H9 (cell line): ENCODE measurements at regions not wholly inside any gene's neighbourhood (a gene's known extent, or its start where the extent isn't known, plus 50 kb on each side); places are given as distances from the start of the nearest gene placed in this dataset.

Experiments
- DNase-seq: peaks from one replicate; pipeline ENCODE4 v3.0.0-alpha.2; 2017
- H2AFZ ChIP-seq: one replicate; pipeline ENCODE4 v1.6.1; 2013; ENCODE audit warnings: mild to moderate bottlenecking, low read length, control low read depth, moderate library complexity
- H2AK5ac ChIP-seq: 2 replicates; pipeline ENCODE4 v1.6.1; 2013; ENCODE audit warnings: low read length, control low read depth, mixed read lengths; ENCODE audit not compliant: insufficient read length
- H2BK120ac ChIP-seq: one replicate; pipeline ENCODE4 v1.6.1; 2013; ENCODE audit warnings: low read depth, mild to moderate bottlenecking, low read length, control low read depth, inconsistent platforms; ENCODE audit not compliant: poor library complexity, severe bottlenecking
- H2BK12ac ChIP-seq: 2 replicates; pipeline ENCODE4 v1.6.1; 2013; ENCODE audit warnings: low read length, control low read depth, mixed read lengths, low read depth; ENCODE audit not compliant: insufficient read length
- H2BK15ac ChIP-seq: 2 replicates; pipeline ENCODE4 v1.6.1; 2013; ENCODE audit warnings: low read depth, low read length, control low read depth
- H2BK20ac ChIP-seq: one replicate; pipeline ENCODE4 v1.6.1; 2013; ENCODE audit warnings: low read depth, mild to moderate bottlenecking, low read length, control low read depth, inconsistent platforms; ENCODE audit not compliant: poor library complexity, severe bottlenecking
- H2BK5ac ChIP-seq: 2 replicates; pipeline ENCODE4 v1.6.1; 2013; ENCODE audit warnings: low read length, control low read depth, mixed read lengths; ENCODE audit not compliant: insufficient read length
- H3K14ac ChIP-seq: 2 replicates; pipeline ENCODE4 v1.6.1; 2013; ENCODE audit warnings: low read length, control low read depth; ENCODE audit not compliant: insufficient read depth
- H3K18ac ChIP-seq: 2 replicates; pipeline ENCODE4 v1.6.1; 2013; ENCODE audit warnings: low read depth, mild to moderate bottlenecking, mixed read lengths, low read length, control low read depth; ENCODE audit not compliant: insufficient read length
- H3K23ac ChIP-seq: 2 replicates; pipeline ENCODE4 v1.6.1; 2013; ENCODE audit warnings: low read length, control low read depth, mixed read lengths, low read depth; ENCODE audit not compliant: insufficient read length
- H3K23me2 ChIP-seq: 2 replicates; pipeline ENCODE4 v1.6.1; 2013; ENCODE audit warnings: low read depth, mild to moderate bottlenecking, mixed read lengths, low read length, control low read depth; ENCODE audit not compliant: insufficient read length, poor library complexity, severe bottlenecking
- H3K27ac ChIP-seq: 2 replicates; pipeline ENCODE4 v1.5.1; 2013; ENCODE audit warnings: low read length, control low read depth, mixed read lengths, low read depth; ENCODE audit not compliant: insufficient read length
- H3K27me3 ChIP-seq: 2 replicates; pipeline ENCODE4 v1.6.1; 2013; ENCODE audit warnings: low read length, control low read depth, inconsistent platforms; ENCODE audit not compliant: insufficient read depth
- H3K4ac ChIP-seq: 2 replicates; pipeline ENCODE4 v1.6.1; 2013; ENCODE audit warnings: low read depth, mild to moderate bottlenecking, control low read depth, inconsistent platforms, low read length, moderate library complexity
- H3K4me1 ChIP-seq: 2 replicates; pipeline ENCODE4 v1.6.1; 2013; ENCODE audit warnings: low read length, control low read depth, inconsistent platforms; ENCODE audit not compliant: insufficient read depth
- H3K4me2 ChIP-seq: 2 replicates; pipeline ENCODE4 v1.6.1; 2013; ENCODE audit warnings: low read length, control low read depth, mixed read lengths; ENCODE audit not compliant: insufficient read length, insufficient read depth
- H3K56ac ChIP-seq: 2 replicates; pipeline ENCODE4 v1.6.1; 2013; ENCODE audit warnings: low read depth, mild to moderate bottlenecking, mixed read lengths, low read length, control low read depth; ENCODE audit not compliant: insufficient read length
- H3K79me1 ChIP-seq: 2 replicates; pipeline ENCODE4 v1.6.1; 2013; ENCODE audit warnings: low read depth, mild to moderate bottlenecking, moderate library complexity, low read length, control low read depth, inconsistent platforms; ENCODE audit not compliant: insufficient read depth, poor library complexity, severe bottlenecking
- H3K79me2 ChIP-seq: 2 replicates; pipeline ENCODE4 v1.6.1; 2013; ENCODE audit warnings: low read length, control low read depth, inconsistent platforms; ENCODE audit not compliant: insufficient read depth
- H3K9ac ChIP-seq: 2 replicates; pipeline ENCODE4 v1.6.1; 2013; ENCODE audit warnings: low read length, control low read depth, mixed read lengths; ENCODE audit not compliant: insufficient read length; ENCODE audit errors: extremely low read depth
- H3K9me3 ChIP-seq: one replicate; pipeline ENCODE4 v1.6.1; 2013; ENCODE audit warnings: low read depth, low read length, inconsistent platforms; ENCODE audit not compliant: control insufficient read depth
- H3T11ph ChIP-seq: one replicate; pipeline ENCODE4 v1.6.1; 2013; ENCODE audit warnings: mild to moderate bottlenecking, low read length, control low read depth, inconsistent platforms
- H4K20me1 ChIP-seq: one replicate; pipeline ENCODE4 v1.6.1; 2013; ENCODE audit not compliant: control insufficient read depth, insufficient read length, insufficient read depth
- H4K5ac ChIP-seq: 2 replicates; pipeline ENCODE4 v1.6.1; 2013; ENCODE audit warnings: low read depth, mild to moderate bottlenecking, mixed read lengths, low read length, control low read depth; ENCODE audit not compliant: insufficient read length
- H4K8ac ChIP-seq: replicated peaks from 2 replicates; pipeline ENCODE4 v1.6.1; 2013; ENCODE audit warnings: low read length, control low read depth, mixed read lengths, low read depth; ENCODE audit not compliant: insufficient read length
- H4K91ac ChIP-seq: 2 replicates; pipeline ENCODE4 v1.6.1; 2013; ENCODE audit warnings: low read depth, mild to moderate bottlenecking, moderate library complexity, mixed read lengths, low read length, control low read depth; ENCODE audit not compliant: insufficient read length
- H3K27ac Mint-ChIP-seq, 3 experiments: 2 replicates in 2 of 3; 3 replicates in 1 of 3; pipeline ENCODE4 v1.8.0; 2020 to 2021; ENCODE audit warnings: mixed read lengths in 3 of 3, mild to moderate bottlenecking in 1 of 3, moderate library complexity in 1 of 3
- H3K27me3 Mint-ChIP-seq: 2 replicates; pipeline ENCODE4 v1.8.0; 2021; ENCODE audit warnings: low read depth, mild to moderate bottlenecking, moderate library complexity, mixed read lengths
- H3K36me3 Mint-ChIP-seq, 3 experiments: 2 replicates in 2 of 3; 3 replicates in 1 of 3; pipeline ENCODE4 v1.8.0; 2020 to 2021; ENCODE audit warnings: low read depth in 3 of 3, mixed read lengths in 3 of 3; ENCODE audit not compliant: insufficient read depth in 1 of 3
- H3K4me1 Mint-ChIP-seq, 2 experiments: 2 replicates each; pipeline ENCODE4 v1.8.0; 2020; ENCODE audit warnings: mixed read lengths in 2 of 2
- H3K4me3 Mint-ChIP-seq, 2 experiments: 2 replicates in 1 of 2; 3 replicates in 1 of 2; pipeline ENCODE4 v1.8.0; 2020 to 2021; ENCODE audit warnings: mild to moderate bottlenecking in 2 of 2, mixed read lengths in 2 of 2, moderate library complexity in 1 of 2
- H3K9me3 Mint-ChIP-seq, 2 experiments: 2 replicates in 1 of 2; 3 replicates in 1 of 2; pipeline ENCODE4 v1.8.0; 2020; ENCODE audit warnings: mild to moderate bottlenecking in 2 of 2, mixed read lengths in 2 of 2, moderate library complexity in 1 of 2
- CTCF ChIP-seq: fragments of 200-600 bp; sonication (generic); conservative IDR thresholded peaks from 3 replicates; pipeline ENCODE4 v1.8.0; 2021; ENCODE audit warnings: antibody characterized with exemption, mild to moderate bottlenecking
- WGBS: extraction: QIAGEN DNeasy Blood & Tissue Kit; methylation state at CpG from one replicate; pipeline ENCODE4 v1.1.7; 2013; ENCODE audit warnings: missing lambda C conversion rate, low lambda C conversion rate, mixed read lengths; ENCODE audit not compliant: insufficient read length; ENCODE audit errors: extremely low coverage; 5-methylcytosine and 5-hydroxymethylcytosine counted together

GRCh38 chr2:42909966-42910365 lies 117.6 kb upstream of the HAAO start:
- Histone ChIP-seq H4K8ac (no peak overlapping the region), H2BK15ac (no peak overlapping the region), H2BK20ac (no peak overlapping the region), H3K27me3 (no peaks in the 10 kb centered on the region), H3K9ac (no peak overlapping the region), H2AFZ (no peak overlapping the region), H3K4me1 (peaks cover 1% of the 10 kb centered on the region; the same call in 1 of the 2 replicates), H4K91ac (no peak overlapping the region), H3K14ac (no peak overlapping the region), H3K9me3 (no peaks in the 10 kb centered on the region), H4K5ac (no peak overlapping the region), H3K79me2 (no peaks in the 10 kb centered on the region), H3K18ac (no peak overlapping the region), H2AK5ac (no peak overlapping the region), H2BK120ac (no peak overlapping the region), H2BK5ac (no peak overlapping the region), H3K27ac (no peak overlapping the region), H2BK12ac (no peak overlapping the region), H3K23me2 (no peaks in the 10 kb centered on the region), H3T11ph (no peak overlapping the region), H3K79me1 (no peaks in the 10 kb centered on the region), H3K4ac (no peak overlapping the region), H3K23ac (no peak overlapping the region), H3K4me2 (no peak overlapping the region), H4K20me1 (no peaks in the 10 kb centered on the region), H3K56ac (no peak overlapping the region)
- H3K9me3 Mint-ChIP-seq: no peaks in the 10 kb centered on the region
- H3K4me1 Mint-ChIP-seq: peaks cover 19 to 24% of the 10 kb centered on the region in 2 experiments
- H3K27ac Mint-ChIP-seq: no peak overlapping the region; a peak in 1 of 7 replicates
- no peak overlapping the region for H3K4me3 Mint-ChIP-seq
- TF ChIP-seq CTCF: no peak
- H3K27me3 Mint-ChIP-seq: peaks cover 7% of the 10 kb centered on the region
- no peak for DNase-seq
- no CpG with 5 or more reads among the region's 7 CpGs for WGBS
- H3K36me3 Mint-ChIP-seq: no peaks in the 10 kb centered on the region
